Stimulated activated CD4-positive, alpha-beta T cell treated with anti-CD3 and anti-CD28 coated beads, Interleukin-4, amount 100 ng/mL, for 1 hour (primary cell): ENCODE measurements at regions not wholly inside any gene's neighbourhood (a gene's known extent, or its start where the extent isn't known, plus 50 kb on each side); places are given as distances from the start of the nearest gene placed in this dataset.

Source experiments
- DNase-seq: peaks from one replicate; pipeline ENCODE4 v3.0.0-alpha.2; 2020

- no peak for DNase-seq
Measured at GRCh38 chr15:66615846-66616245, 50.0 kb upstream of the LCTL start.

GRCh38 chr15:66617137-66618090, 51.6 kb upstream of the LCTL start:
- DNase-seq = no peak

- DNase-seq = peak; percentile 39
Measured at GRCh38 chr15:66619152-66619903, 53.5 kb upstream of the LCTL start.

GRCh38 chr15:66620341-66620740, 54.5 kb upstream of the LCTL start:
- DNase-seq = no peak

DNA sequence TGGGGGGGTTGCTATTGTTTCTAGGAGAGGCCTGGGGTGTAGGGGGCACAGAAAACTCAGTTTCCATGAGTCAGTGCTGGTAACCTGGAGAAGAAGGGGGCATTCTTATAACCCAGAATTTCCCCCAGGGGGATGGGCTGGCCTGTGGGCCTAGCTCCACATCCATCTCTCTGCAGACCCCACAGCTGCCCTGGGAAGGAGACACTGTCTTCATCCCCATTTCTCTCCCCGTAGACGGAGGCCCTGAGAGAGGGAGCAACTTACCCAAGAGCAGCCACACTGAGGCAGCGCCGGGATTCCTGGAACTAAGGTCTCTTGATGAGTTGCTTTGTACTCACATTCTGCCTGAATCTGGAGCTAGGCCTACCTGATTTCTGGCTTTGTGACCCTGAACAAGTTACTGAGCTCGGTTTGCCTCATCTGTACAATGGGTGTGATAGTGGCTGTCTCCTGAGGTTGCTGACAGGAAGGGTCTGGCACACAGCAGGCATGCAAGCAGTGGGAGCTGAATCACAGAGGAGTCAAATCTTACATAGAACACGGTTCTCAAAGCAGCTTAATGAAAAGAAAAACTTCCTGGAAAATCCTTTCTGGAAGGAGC, 55.0 kb upstream of the LCTL start:
- no peak for DNase-seq

DNA sequence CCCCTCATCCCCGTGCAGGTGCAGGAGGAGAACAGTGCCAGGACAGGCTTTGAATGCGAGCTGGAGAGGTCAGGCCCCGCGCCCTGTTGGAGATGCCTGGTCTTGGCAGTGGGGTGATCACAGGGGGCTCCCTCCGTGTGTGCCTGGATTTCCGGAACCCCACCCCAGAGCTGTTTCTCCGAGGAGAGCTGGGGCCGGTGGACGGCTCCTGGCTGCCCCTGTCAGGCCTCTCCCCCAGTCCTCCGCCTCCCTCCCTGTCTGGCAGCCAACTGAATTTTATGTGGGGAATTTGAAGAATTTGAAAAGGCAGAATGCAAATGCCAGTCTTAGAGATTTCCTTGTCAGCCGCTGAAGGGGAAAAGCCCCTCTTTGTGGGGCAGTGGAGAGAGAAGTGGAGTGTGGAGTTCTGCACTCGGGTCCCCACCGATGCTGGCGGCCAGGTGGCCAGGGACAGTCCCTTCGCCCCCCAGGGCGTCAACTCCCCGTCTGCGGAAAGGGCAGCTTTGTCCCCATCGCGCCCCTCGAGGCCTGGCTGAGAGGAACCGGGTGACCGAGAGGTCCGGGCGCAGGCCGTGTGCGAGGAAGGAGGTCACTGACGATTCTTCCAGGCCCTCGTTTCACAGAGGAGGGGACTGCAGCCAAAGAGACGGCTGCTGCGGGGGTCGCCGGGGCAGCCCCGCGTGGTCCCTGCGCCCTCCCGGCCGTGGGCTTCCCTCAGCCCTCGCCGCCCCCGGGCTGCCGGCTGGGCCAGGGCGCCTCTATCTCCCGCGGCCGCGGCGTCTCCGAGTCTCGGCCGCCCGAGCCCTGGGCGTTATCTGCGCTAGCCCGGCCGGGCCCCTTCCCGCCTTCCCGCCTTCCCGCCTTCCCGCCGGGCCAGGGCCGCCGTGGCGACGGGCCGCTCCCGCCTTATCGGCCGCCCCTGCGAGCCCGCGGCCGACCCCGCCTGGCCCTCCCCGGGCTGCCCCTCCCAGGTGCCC, 56.0 kb upstream of the LCTL start:
- no peak for DNase-seq

GRCh38 chr15:66622591-66623022, 56.8 kb upstream of the LCTL start:
- DNase-seq = no peak

DNA sequence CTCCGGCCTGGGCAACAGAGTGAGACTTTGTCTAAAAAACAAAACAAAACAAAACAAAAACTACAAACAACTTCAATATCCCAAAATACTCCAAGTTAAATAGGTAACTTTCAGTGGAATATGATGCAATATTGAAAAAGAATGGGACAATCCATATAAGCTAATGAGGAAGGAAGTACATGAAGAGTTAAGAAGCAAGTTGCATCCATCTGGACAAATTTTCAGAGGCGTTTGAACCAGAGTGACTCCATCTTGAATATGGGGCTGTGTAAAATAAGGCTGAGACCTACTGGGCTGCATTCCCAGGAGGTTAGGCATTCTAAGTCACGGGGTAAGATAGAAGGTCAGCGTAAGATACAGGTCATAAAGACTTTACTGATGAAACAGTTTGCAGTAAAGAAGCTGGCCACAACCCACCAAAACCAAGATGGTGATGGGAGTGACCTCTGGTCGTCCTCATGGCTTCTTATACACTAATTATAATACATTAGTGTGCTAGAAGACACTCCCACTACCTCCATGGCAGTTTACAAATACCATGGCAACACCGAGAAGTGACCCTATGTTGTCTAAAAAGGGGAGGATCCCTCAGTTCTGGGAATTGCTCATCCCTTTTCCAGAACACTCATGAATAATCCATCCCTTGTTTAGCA, 58.1 kb upstream of the LCTL start:
- no peak for DNase-seq

- DNase-seq = no peak
Measured at GRCh38 chr15:66625531-66625930, 59.7 kb upstream of the LCTL start.

DNA sequence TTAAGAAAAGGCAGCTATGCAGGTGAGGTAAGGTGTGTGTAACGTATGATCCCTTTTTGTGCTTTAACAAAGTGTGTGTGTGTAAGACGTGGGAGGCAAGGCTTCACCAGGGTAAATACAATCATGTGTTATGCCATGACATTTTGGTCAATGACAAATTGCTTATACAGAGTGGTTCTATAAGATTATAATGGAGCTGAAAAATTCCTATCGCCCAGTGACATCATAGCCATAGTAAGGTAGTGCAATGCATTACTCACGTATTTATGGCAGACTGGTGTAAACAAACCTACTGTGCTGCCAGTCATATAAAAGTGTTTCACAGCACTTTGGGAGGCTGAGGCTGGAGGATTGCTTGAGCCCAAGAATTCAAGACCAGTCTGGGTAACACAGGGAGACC, 60.2 kb upstream of the LCTL start:
- no peak for DNase-seq

GRCh38 chr15:66628976-66629723, 63.4 kb upstream of the LCTL start:
- DNase-seq = no peak

DNA sequence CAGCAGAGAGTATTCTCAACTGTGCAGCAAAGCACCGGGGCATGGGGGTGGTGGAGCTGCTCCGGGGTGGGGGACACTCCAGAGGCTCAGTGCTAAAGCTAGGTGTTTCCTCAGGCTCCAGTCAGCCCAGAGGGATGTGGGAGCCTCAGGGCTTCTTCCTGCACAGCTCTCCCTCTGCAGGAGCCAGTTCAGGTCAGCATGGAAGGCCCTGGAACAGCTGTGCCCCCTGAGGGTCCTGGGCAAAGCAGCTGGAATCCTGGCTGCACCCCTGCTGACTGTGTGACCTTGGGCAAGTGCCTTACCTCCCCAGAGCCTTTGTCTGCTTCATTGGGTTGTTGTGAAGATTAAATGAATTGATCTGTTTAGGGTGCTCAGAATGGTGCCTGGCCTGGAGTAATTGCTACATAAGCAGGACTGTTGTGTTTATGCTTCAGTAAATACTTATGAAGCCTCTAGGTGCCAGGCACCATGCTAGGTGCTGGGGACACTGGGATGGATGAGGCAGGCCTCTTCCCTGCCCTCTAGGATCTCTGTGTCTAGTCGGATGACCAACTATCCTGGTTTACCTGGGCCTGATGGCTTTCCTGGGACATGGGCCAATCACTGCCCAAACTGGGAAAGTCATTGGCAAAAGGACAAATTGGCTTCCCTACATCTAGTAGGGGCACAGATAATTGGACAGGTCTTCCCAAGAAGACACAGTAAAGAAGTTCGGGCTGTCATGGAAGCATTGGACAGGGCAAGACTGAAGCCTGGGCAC, 64.2 kb upstream of the LCTL start:
- DNase-seq = no peak

- DNase-seq = no peak
Measured at GRCh38 chr15:66630801-66631351, 65.1 kb upstream of the LCTL start.

DNA sequence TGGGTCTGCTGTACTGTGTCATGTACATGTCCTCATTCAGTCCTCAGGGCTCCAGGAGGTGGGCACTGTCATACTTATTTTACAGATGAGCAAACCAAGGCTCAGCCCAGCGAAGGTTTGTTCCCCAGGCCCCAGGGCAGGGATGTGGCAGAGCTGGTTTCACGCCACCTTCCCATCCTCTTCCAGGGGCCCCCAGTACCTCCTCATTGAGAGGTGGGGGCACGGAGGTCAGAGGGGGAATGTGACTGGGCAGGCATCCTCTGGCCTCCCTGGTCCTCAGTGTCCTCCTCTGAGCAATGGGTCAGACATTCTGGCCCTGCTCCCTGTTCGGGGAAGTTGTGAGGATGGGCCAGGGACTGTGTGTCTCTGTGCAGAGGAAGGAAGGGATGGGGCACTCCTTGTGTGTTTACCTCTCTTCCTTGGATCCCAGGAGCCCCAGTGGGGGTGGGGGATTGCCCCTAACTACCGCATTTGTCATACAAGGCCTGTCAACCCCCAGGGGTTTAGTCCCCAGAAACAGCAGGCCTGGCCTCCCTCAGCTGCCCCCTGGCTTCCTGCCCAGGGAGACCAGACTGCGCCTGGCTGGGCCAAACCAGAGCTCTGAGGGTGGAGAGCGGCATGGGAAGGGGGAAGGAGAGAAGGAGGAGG, 65.9 kb upstream of the LCTL start:
- no peak for DNase-seq

GRCh38 chr15:66633041-66633937, 67.5 kb upstream of the LCTL start:
- DNase-seq = no peak

DNA sequence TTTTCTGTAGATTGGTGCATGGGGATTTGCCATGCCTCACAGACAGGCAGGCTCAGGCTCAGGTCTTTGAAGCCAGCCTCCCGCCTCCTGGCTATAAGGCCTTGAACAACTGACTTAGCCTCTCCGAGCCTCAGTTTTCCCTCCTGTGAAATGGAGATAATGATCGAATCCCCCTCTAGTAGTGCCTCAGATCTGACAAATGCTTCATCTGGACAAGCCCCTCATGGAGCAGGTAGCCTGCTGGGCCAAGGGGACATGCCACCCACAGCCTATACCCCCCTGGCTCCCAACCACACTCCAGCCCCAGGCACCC, 68.1 kb upstream of the LCTL start:
- DNase-seq = no peak

GRCh38 chr15:66634540-66634939, 67.5 kb upstream of the SMAD6 start:
- no peak for DNase-seq

DNA sequence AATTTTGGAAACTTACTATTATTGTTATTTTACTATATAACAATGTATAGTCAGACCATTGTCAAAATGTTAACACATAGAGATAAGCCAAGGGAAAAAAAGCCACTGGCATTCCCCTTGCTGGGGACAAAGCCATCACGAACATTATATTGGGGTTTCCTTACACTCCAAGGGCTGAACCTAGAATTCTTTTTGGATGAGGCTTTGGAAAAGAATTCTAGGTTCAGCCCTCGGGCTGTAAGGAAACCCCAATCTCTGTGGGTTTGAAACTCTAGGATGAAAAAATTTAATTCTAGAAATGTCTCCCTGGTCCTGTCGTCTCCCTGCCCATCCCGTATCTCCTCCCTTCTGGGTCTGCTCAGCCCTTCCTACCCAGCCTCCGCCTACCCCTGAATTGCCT, 67.0 kb upstream of the SMAD6 start:
- DNase-seq = no peak

DNA sequence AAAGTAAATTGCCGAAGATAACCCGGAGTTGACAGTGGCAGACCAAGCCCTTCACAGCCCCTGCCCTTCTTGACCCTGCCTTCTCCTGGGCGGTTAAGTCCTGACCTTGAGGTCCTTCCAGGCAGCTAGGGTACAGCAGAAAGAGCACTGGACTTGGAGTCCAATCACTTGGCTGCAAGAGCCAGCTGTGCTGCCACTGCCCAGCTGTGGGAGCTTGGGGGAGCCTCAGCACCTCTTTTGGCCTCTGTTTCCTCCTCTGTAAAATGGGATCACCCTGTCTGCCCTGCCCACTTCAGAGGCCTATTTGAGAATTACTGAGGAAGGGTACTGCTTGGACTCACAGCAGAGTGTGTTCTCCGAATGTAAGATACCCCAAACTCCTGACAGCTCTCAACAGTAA, 66.2 kb upstream of the SMAD6 start:
- DNase-seq = no peak
